IMR-90 (cell line): ENCODE measurements at regions not wholly inside any gene's neighbourhood (a gene's known extent, or its start where the extent isn't known, plus 50 kb on each side); places are given as distances from the start of the nearest gene placed in this dataset.

Experiments used
- BHLHE40 ChIP-seq: fragments of 150-350 bp; IDR thresholded peaks from 2 replicates; pipeline ENCODE4 v1.6.1; 2016; ENCODE audit warnings: mild to moderate bottlenecking, low read depth, low read length
- CEBPB ChIP-seq: IDR thresholded peaks from 2 replicates; pipeline ENCODE4 v1.6.1; 2012; ENCODE audit warnings: low read depth, low read length, improper control_type of control experiment
- CTCF ChIP-seq: conservative IDR thresholded peaks from 2 replicates; pipeline ENCODE4 v1.5.1; 2012; ENCODE audit warnings: mild to moderate bottlenecking, low read depth, low read length, improper control_type of control experiment
- MAFK ChIP-seq: IDR thresholded peaks from 2 replicates; pipeline ENCODE4 v1.6.1; 2012; ENCODE audit warnings: low read depth, low read length, improper control_type of control experiment
- MAZ ChIP-seq: IDR thresholded peaks from 2 replicates; pipeline ENCODE4 v1.6.1; 2012; ENCODE audit warnings: low read depth, mild to moderate bottlenecking, low read length, improper control_type of control experiment, moderate library complexity, borderline replicate concordance
- MXI1 ChIP-seq: IDR thresholded peaks from 2 replicates; pipeline ENCODE4 v1.6.1; 2012; ENCODE audit warnings: low read depth, mild to moderate bottlenecking, low read length, moderate library complexity, borderline replicate concordance
- POLR2A ChIP-seq: IDR thresholded peaks from 2 replicates; pipeline ENCODE4 v1.6.1; 2012; ENCODE audit warnings: mild to moderate bottlenecking, low read depth, low read length
- RAD21 ChIP-seq: IDR thresholded peaks from 2 replicates; pipeline ENCODE4 v1.6.1; 2012; ENCODE audit warnings: low read length, improper control_type of control experiment
- RCOR1 ChIP-seq: IDR thresholded peaks from 2 replicates; pipeline ENCODE4 v1.6.1; 2012; ENCODE audit warnings: mild to moderate bottlenecking, low read length, improper control_type of control experiment; ENCODE audit not compliant: insufficient replicate concordance
- RFX5 ChIP-seq: IDR thresholded peaks from 2 replicates; pipeline ENCODE4 v1.8.0; 2012; ENCODE audit warnings: low read depth, mild to moderate bottlenecking, low read length, moderate library complexity
- SMC3 ChIP-seq: fragments of 150-350 bp; IDR thresholded peaks from 2 replicates; pipeline ENCODE4 v1.6.1; 2016; ENCODE audit warnings: low read depth, mild to moderate bottlenecking, antibody characterized with exemption, low read length, moderate library complexity

- TF ChIP-seq CTCF, result no peak
- TF ChIP-seq MAZ, result no peak
- TF ChIP-seq POLR2A, result no peak
- no peak for TF ChIP-seq BHLHE40
- TF ChIP-seq CEBPB, result no peak
- TF ChIP-seq SMC3, result no peak
- TF ChIP-seq MXI1, result no peak
- no peak for TF ChIP-seq RCOR1
- TF ChIP-seq RAD21, result no peak
- TF ChIP-seq RFX5, result no peak
- TF ChIP-seq MAFK, result no peak
Measured at GRCh38 chr2:193929131-193929530, 1727.9 kb upstream of the SLC39A10 start.
